ENCODE measurements at regions not wholly inside any gene's neighbourhood (a gene's known extent, or its start where the extent isn't known, plus 50 kb on each side); places are given as distances from the start of the nearest gene placed in this dataset.

DNA sequence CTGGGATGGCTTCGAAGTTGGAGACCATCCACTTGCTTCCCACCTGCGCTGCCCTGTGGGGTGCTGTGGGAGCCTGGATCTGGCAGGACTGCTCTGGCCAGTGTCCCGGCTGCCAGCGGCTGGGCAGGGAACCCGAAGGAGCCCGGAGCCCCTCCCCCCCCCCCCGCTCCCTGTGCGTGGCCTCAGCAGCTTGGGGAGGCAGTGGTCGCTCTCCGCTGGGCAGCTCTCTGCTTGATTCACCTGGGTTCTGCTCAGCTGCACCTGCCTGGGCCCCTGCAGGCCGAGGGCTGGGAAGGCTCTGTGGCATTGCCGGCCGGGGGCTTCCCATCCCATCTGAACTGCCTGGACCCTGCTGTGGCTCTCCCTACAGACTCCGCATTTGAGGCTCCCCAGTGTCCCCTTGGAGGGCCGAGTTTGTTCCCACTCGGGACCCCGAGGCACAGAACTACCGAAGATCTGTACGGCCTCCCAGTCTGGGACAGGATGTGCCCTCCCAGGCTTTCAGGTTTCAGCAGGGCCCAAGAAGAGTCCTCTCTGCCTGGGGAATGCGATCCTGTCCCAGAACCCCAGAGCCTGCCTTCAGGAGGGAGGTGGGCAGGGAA is 525.1 kb downstream of the TCERG1L start:
- intact Hi-C loops (cut with DNase I; ENCODE audit: low total_unique reads): no loop called here
- TF ChIP-seq POLR2A (IDR thresholded peaks at IDR 0.05): no peak
- TF ChIP-seq, protein P1, sequence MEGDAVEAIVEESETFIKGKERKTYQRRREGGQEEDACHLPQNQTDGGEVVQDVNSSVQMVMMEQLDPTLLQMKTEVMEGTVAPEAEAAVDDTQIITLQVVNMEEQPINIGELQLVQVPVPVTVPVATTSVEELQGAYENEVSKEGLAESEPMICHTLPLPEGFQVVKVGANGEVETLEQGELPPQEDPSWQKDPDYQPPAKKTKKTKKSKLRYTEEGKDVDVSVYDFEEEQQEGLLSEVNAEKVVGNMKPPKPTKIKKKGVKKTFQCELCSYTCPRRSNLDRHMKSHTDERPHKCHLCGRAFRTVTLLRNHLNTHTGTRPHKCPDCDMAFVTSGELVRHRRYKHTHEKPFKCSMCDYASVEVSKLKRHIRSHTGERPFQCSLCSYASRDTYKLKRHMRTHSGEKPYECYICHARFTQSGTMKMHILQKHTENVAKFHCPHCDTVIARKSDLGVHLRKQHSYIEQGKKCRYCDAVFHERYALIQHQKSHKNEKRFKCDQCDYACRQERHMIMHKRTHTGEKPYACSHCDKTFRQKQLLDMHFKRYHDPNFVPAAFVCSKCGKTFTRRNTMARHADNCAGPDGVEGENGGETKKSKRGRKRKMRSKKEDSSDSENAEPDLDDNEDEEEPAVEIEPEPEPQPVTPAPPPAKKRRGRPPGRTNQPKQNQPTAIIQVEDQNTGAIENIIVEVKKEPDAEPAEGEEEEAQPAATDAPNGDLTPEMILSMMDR (IDR thresholded peaks at IDR 0.05): no peak
- no peak overlapping the region for H3K4me3 ChIP-seq
- DNase-seq: no peak
- no peaks in the 10 kb centered on the region for H3K27me3 ChIP-seq
- no peaks in the 10 kb centered on the region for H3K9me3 ChIP-seq
- no peaks in the 10 kb centered on the region for H3K4me1 ChIP-seq
- H3K36me3 ChIP-seq: no peaks in the 10 kb centered on the region
- H3K27ac ChIP-seq: no peak overlapping the region

DNA sequence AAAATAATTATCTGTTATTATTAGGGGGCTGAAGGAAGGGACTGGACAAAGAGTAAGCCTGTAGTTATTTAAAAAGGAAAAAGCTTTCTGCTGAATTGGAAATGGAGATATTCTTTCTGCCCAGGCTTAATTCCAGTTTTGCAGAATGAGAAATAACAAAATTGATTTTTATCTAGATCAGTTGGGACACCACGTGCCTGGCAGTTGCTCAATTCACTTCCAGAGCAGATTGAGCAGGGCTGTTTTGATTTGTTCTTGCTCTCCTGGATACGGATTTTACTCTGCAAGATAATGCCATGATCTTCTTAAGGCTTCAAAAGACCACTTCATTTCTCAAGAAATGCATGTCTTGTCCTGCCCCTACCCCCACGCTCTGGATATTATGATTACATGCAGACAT is 524.3 kb downstream of the TCERG1L start:
- no peak for DNase-seq
- TF ChIP-seq, protein P1 (IDR thresholded peaks at IDR 0.05): no peak
- TF ChIP-seq POLR2A (IDR thresholded peaks at IDR 0.05): no peak
- no peak overlapping the region for H3K4me3 ChIP-seq
- no peaks in the 10 kb centered on the region for H3K9me3 ChIP-seq
- H3K36me3 ChIP-seq: no peaks in the 10 kb centered on the region
- H3K27me3 ChIP-seq: no peaks in the 10 kb centered on the region
- no peak overlapping the region for H3K27ac ChIP-seq
- H3K4me1 ChIP-seq: no peaks in the 10 kb centered on the region
- intact Hi-C loops (cut with DNase I; ENCODE audit: low total_unique reads): no loop called here

DNA sequence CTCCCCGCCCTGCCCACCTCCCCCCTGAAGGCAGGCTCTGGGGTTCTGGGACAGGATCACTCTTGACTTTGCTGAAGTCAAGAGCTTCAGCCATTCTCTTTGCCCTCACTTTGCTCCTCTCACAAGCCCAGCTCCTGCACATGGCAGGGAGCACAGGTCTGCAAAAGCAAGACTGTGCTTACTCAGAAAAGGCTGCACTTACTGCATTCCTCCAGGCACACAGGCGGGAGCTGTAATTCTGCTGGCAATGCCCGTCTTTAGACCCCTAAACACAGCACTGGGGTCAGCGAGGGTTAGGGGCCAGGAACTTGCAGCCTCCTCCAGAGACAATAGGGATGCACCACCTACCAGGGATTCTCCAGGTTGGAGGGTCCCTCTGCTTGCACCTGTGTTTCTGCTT is 523.7 kb downstream of the TCERG1L start:
- TF ChIP-seq, protein P1 (IDR thresholded peaks at IDR 0.05): no peak
- TF ChIP-seq POLR2A (IDR thresholded peaks at IDR 0.05): no peak
- Histone ChIP-seq H3K4me1 (no peaks in the 10 kb centered on the region), H3K4me3 (no peak overlapping the region), H3K9me3 (no peaks in the 10 kb centered on the region), H3K27me3 (no peaks in the 10 kb centered on the region), H3K27ac (no peak overlapping the region), H3K36me3 (no peaks in the 10 kb centered on the region)
- intact Hi-C loops (cut with DNase I; ENCODE audit: low total_unique reads): no loop called here
- no peak for DNase-seq

DNA sequence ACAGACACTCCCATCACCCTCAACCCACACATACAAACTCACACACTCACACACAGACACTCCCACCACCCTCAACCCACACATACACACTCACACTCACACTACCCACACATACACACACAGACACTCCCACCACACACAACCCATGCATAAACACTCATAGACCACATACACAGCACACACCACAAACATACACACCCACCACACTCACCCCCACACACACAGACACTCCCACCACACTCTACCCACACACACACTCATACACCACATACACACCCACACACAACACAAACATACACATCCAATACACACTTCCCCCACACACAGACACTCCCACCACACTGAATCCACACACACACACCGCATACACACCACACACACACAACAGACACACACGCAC is 521.2 kb downstream of the TCERG1L start:
- Histone ChIP-seq H3K4me3 (no peak overlapping the region), H3K9me3 (no peaks in the 10 kb centered on the region), H3K27me3 (no peaks in the 10 kb centered on the region), H3K36me3 (no peaks in the 10 kb centered on the region), H3K4me1 (no peaks in the 10 kb centered on the region), H3K27ac (no peak overlapping the region)
- no peak for DNase-seq
- intact Hi-C loops (cut with DNase I; ENCODE audit: low total_unique reads): no loop called here
- TF ChIP-seq POLR2A (IDR thresholded peaks at IDR 0.05): no peak
- TF ChIP-seq, protein P1 (IDR thresholded peaks at IDR 0.05): no peak

DNA sequence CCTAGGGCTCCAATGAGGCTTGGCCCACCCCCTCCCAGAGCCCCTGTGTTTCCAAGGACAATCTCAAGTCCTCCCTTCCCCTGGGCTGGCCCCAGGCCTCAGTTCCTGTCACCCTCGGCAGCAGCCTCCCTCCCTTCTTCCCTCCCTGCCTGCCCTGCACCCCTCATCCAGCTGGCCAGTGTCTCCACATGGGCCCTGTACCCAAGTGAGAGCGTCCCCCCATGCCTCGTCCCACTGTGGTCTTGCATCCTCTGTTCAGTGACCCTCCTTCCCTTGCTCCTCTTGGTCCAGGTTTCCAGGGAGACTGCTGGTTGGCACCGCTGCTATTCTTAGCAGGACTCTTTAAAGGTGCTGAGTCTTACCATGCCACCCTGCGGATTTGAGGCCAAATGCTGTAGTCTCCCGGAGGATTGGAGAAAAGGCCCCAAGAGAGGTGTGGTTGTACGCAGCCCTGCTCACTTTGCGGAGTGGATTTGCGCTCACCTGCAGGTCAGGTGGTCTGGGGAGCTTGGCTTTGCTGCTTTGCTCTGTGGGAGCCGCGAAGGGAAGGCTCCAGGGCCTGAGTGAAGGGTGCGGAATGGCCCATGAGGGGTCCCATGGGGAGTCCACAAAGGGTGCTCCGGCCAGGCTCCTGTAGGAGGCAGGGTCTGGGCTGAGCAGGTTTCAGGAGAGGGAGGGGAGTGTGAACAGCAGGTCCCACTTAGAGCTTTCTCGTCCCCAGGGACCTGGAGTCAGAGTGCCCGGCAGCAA is 519.2 kb downstream of the TCERG1L start:
- Histone ChIP-seq H3K36me3 (no peaks in the 10 kb centered on the region), H3K4me3 (no peak overlapping the region), H3K27ac (no peak overlapping the region), H3K27me3 (no peaks in the 10 kb centered on the region), H3K4me1 (no peaks in the 10 kb centered on the region), H3K9me3 (no peaks in the 10 kb centered on the region)
- TF ChIP-seq, protein P1 (IDR thresholded peaks at IDR 0.05): no peak
- TF ChIP-seq POLR2A (IDR thresholded peaks at IDR 0.05): no peak
- no peak for DNase-seq
- intact Hi-C loops (cut with DNase I; ENCODE audit: low total_unique reads): no loop called here
